Caki2 (cell line): ENCODE measurements at regions not wholly inside any gene's neighbourhood (a gene's known extent, or its start where the extent isn't known, plus 50 kb on each side); places are given as distances from the start of the nearest gene placed in this dataset.

Experiments used
- DNase-seq: peaks from one replicate; pipeline ENCODE4 v3.0.0-alpha.2; 2015; ENCODE audit warnings: low read depth
- in situ Hi-C: cut with HindIII; loops from 2 replicates; pipeline ENCODE4 v1.10.0; 2016; ENCODE audit warnings: low sequenced_read_pairs, low pct_unique_long_range_greater_than_20kb, mixed read lengths

- no peak for DNase-seq
- in situ Hi-C loops: no loop called here
These were observed 90.0 kb downstream of the CDC42EP3 start for GRCh38 chr2:37581433-37581832.

- in situ Hi-C loops: no loop called here
- DNase-seq: no peak
These were observed 88.8 kb downstream of the CDC42EP3 start for GRCh38 chr2:37582481-37583220.

DNA sequence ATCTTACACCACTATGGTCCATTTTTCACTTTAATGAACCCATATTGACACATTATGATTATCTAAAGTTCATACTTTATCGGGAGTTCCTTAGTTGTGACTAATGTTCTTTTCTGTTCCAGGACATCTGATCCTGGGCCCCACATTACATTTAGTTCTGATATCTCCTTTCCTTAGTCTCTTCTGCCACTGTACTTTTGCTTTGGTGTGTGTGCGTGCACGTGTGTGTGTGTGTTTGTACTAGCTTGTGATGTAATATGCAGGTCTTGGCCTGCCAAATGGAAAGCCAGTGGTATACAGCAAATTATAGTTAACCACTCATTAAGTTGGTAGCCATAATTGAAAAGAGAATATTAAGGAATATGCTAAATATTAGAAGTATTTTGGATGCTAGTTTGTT, 88.0 kb downstream of the CDC42EP3 start:
- DNase-seq: no peak
- in situ Hi-C loops: no loop called here

GRCh38 chr2:37583867-37584266, 87.6 kb downstream of the CDC42EP3 start:
- in situ Hi-C loops: no loop called here
- DNase-seq: peak; percentile 33

DNA sequence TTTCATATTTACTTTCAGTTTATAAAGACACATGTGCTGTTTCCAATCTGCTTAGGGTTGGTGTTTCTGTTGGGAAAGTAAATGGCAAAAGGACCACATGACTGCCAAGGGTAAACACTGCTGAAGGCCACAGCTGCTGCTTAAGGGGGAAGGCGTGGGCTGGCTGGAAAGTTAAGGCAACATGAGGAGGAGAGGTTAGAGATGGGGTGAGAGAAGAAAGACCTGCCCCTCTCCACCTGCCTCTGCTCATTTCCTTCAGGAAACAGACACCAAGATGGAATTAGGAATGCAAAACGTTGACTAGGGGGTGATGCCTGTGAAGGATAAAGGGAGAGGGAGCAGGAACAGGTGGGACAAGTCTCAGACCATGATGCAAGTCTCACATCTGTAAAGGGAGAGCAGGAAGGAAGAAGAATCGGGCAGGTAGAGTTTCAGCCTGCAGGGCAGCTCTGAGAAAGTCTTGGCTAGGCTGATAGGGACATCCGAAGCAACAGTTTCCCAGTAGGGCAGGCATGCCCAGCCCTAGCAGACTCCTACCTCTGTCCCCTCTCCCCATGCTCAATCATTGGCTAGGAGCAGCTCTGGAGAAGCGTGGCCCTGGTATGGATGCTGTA, 86.0 kb downstream of the CDC42EP3 start:
- in situ Hi-C loops: no loop called here
- peak; percentile 23 for DNase-seq

- peak; percentile 84 for DNase-seq
- in situ Hi-C loops: no loop called here
These were observed 85.3 kb downstream of the CDC42EP3 start for GRCh38 chr2:37585982-37586621.

DNA sequence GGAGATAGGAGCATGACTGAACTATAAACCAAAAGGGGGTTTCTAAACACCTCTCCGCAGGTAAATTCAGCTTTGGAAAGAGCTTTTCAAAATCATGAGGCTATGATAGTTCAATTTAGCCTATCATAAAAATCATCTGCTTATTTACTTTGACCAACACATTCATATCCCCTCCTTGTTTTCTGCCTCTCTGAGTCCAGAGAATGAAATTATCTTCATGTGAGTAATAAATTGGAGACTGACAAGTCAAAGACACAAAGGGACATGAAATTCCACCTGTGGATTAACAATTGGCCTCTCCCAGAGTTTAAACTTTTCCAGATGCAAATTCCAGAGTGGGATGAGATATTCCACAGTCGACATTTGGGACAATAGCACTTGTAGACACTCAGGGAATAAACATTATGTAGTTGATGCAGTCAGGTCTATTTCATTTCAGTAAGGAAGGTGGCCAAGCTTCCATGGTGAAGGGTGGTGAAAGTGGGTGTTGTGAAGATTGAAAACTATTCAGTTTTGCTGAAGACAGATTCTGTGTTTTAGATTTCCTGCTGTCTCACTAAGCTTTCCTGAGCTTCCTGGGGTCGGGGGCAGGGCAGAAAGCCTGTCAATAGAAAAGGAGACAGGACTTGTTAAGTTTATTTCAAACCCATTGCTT, 84.7 kb downstream of the CDC42EP3 start:
- in situ Hi-C loops: no loop called here
- no peak for DNase-seq

GRCh38 chr2:37587817-37588216, 83.6 kb downstream of the CDC42EP3 start:
- DNase-seq: no peak
- in situ Hi-C loops: no loop called here

DNA sequence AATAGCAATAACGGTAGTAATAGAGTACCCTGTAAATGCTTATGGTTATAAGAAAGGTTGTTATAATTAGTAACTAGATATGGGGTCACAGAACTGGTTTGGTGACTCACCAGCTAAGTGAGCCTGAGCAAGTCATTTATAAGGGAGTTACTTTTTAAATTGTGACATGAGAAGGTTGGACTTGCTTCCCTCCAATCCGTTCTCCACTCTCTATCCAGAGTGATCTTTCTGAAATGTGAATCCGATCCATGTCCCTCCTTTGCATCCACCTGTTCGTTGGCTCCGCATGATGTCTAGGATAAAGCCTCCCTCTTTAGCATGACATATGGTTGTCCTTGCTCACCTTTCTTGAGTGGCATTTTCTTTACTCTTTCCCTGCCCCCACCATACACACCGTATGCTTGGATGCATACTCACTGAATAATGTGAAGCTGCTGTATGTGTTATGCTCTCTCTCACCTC, 83.1 kb downstream of the CDC42EP3 start:
- DNase-seq: peak; percentile 84
- in situ Hi-C loops: no loop called here

GRCh38 chr2:37589298-37589697, 82.1 kb downstream of the CDC42EP3 start:
- DNase-seq: no peak
- in situ Hi-C loops: no loop called here

DNA sequence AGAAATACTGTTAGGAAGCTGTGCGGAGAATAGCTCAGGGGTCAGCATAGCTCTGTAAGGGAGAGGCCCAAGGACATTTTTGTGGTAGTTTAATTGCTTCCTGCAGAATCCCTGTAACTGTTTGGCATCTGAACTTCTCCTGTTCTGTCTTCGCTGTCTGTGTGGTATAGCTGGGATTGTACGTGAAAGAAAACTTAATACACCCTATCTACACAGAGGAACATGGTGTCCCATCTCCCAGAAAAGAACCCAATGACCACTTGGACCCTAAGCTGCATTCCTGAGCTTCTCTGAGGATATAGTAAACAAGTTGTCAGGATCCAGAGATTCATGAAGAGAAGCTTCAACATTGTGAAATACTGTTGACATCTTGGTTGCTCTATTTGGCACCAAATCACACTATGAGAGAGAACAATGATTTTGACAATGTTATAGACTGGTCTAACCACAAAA, 81.3 kb downstream of the CDC42EP3 start:
- in situ Hi-C loops: no loop called here
- no peak for DNase-seq
